Ramos (cell line): ENCODE measurements at regions not wholly inside any gene's neighbourhood (a gene's known extent, or its start where the extent isn't known, plus 50 kb on each side); places are given as distances from the start of the nearest gene placed in this dataset.
"Not testable (repeated sequence)": the region's sequence is repeated elsewhere in the genome, so short reads cannot be mapped to it uniquely, and the experiment has no call there.

Source experiments
- in situ Hi-C: fragments of 300-500 bp; cut with MboI; formaldehyde crosslinking; loops from one replicate; pipeline ENCODE4 v1.14.3; 2022; ENCODE audit warnings: low sequenced_read_pairs; ENCODE audit not compliant: unreplicated experiment

- in situ Hi-C loops: not testable (repeated sequence)
Measured at GRCh38 chr16:21422824-21423223, 144.7 kb upstream of the CRYM start.

GRCh38 chr16:21404699-21405098, 126.6 kb upstream of the CRYM start:
- in situ Hi-C loops: not testable (repeated sequence)

GRCh38 chr16:21397866-21398265, 119.8 kb upstream of the CRYM start:
- in situ Hi-C loops: not testable (repeated sequence)

- in situ Hi-C loops: not testable (repeated sequence)
Measured at GRCh38 chr16:21396545-21396944, 118.5 kb upstream of the CRYM start.

- in situ Hi-C loops: not testable (repeated sequence)
Measured at GRCh38 chr16:21390634-21391033, 112.5 kb upstream of the CRYM start.

GRCh38 chr16:21389860-21390259, 111.8 kb upstream of the CRYM start:
- in situ Hi-C loops: not testable (repeated sequence)

GRCh38 chr16:21387757-21388156, 109.7 kb upstream of the CRYM start:
- in situ Hi-C loops: not testable (repeated sequence)

GRCh38 chr16:21386201-21386915, 108.3 kb upstream of the CRYM start:
- in situ Hi-C loops: not testable (repeated sequence)

- in situ Hi-C loops: not testable (repeated sequence)
Measured at GRCh38 chr16:21383682-21384081, 105.6 kb upstream of the CRYM start.

GRCh38 chr16:21379645-21380044, 101.6 kb upstream of the CRYM start:
- in situ Hi-C loops: not testable (repeated sequence)

- in situ Hi-C loops: not testable (repeated sequence)
Measured at GRCh38 chr16:21376196-21376899, 98.3 kb upstream of the CRYM start.

GRCh38 chr16:21375334-21375733, 97.2 kb upstream of the CRYM start:
- in situ Hi-C loops: not testable (repeated sequence)

GRCh38 chr16:21373454-21373853, 95.4 kb upstream of the CRYM start:
- in situ Hi-C loops: not testable (repeated sequence)

GRCh38 chr16:21372862-21373261, 94.8 kb upstream of the CRYM start:
- in situ Hi-C loops: not testable (repeated sequence)

- in situ Hi-C loops: not testable (repeated sequence)
Measured at GRCh38 chr16:21372162-21372835, 94.2 kb upstream of the CRYM start.

GRCh38 chr16:21370791-21371190, 92.7 kb upstream of the CRYM start:
- in situ Hi-C loops: not testable (repeated sequence)

GRCh38 chr16:21368973-21369942, 91.2 kb upstream of the CRYM start:
- in situ Hi-C loops: not testable (repeated sequence)

- in situ Hi-C loops: not testable (repeated sequence)
Measured at GRCh38 chr16:21367733-21368421, 89.8 kb upstream of the CRYM start.

GRCh38 chr16:21366998-21367397, 88.9 kb upstream of the CRYM start:
- in situ Hi-C loops: not testable (repeated sequence)
